ENCODE measurements at regions not wholly inside any gene's neighbourhood (a gene's known extent, or its start where the extent isn't known, plus 50 kb on each side); places are given as distances from the start of the nearest gene placed in this dataset.
"Not testable (repeated sequence)": the region's sequence is repeated elsewhere in the genome, so short reads cannot be mapped to it uniquely, and the experiment has no call there.

DNA sequence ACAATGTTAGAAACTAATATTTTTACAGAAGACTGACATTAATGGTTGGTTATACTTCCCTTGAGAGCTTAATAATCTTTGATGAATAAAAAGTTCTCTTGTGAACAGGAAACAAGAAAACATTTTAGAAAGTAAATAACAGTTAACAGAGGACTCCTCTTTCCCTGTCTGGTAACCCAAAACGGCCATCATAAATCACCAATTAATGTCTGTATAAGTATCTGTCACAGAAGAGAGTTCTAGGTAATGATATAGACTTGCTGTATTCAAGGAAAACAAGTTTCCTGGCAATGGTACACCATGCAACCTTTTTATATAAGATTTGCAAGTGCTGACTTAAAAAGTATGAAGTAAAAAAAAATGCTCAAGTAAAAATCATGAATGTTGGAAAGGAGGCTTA, 426.7 kb downstream of the SOX2 start:
- no peaks in the 10 kb centered on the region for H3K36me3 ChIP-seq (ENCODE audit: control insufficient read depth, insufficient read depth, low read length)
- H3K4me1 ChIP-seq (ENCODE audit: control insufficient read depth, insufficient read depth, low read length): no peaks in the 10 kb centered on the region
- no peak overlapping the region for H3K27ac ChIP-seq (ENCODE audit: low read depth, low read length)
- no peaks in the 10 kb centered on the region for H3K9me3 ChIP-seq (ENCODE audit: control insufficient read depth, insufficient read depth, low read length)
- no peaks in the 10 kb centered on the region for H3K27me3 ChIP-seq (ENCODE audit: control insufficient read depth, insufficient read depth, low read length)
- no peak for DNase-seq (ENCODE audit: low read depth in 4 of 6, low spot score in 6 of 6)
- no CpG with 5 or more reads among the region's 1 CpG for WGBS (ENCODE audit: insufficient coverage)
- H3K4me3 ChIP-seq (ENCODE audit: low read depth, low read length): no peak overlapping the region

DNA sequence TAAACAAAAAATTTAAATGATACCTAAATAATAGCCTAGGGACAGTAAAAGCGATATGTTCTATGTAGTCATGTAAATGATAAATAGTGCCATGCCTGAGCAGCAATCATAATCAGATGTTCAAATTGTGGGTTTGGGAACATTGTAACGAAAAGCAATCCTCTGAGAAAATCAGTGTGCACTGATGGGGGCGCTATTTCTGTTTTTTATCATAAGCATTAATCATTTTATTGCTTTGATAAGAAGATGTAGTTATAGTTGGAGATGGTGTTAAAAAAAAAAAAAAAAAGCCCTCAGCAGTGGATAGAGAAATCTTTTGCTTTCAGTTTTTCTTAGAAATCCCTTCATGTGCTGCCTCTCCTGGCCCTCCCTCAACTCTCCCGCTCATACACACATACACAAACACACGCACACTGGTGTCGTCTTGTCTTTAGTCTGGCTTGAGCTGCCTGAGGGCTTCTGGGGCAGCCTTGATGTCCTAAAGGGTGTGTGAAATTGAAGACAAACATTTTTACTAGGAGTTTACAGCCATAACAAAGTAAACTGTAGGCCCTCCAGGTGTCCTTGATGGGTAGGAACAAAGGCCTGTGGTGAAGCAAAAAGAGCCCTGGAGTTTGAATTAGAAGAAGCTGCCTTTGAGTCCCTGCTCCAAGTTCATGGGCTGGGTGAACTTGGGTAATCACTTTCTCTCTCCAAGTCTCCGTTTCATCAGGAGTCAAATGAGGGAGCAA, 428.1 kb downstream of the SOX2 start:
- DNase-seq (ENCODE audit: low read depth in 4 of 6, low spot score in 6 of 6): no peak
- H3K27me3 ChIP-seq (ENCODE audit: control insufficient read depth, insufficient read depth, low read length): no peaks in the 10 kb centered on the region
- no peaks in the 10 kb centered on the region for H3K36me3 ChIP-seq (ENCODE audit: control insufficient read depth, insufficient read depth, low read length)
- no CpG with 5 or more reads among the region's 7 CpGs for WGBS (ENCODE audit: insufficient coverage)
- H3K4me1 ChIP-seq (ENCODE audit: control insufficient read depth, insufficient read depth, low read length): no peaks in the 10 kb centered on the region
- no peaks in the 10 kb centered on the region for H3K9me3 ChIP-seq (ENCODE audit: control insufficient read depth, insufficient read depth, low read length)
- no peak overlapping the region for H3K4me3 ChIP-seq (ENCODE audit: low read depth, low read length)
- H3K27ac ChIP-seq (ENCODE audit: low read depth, low read length): no peak overlapping the region

DNA sequence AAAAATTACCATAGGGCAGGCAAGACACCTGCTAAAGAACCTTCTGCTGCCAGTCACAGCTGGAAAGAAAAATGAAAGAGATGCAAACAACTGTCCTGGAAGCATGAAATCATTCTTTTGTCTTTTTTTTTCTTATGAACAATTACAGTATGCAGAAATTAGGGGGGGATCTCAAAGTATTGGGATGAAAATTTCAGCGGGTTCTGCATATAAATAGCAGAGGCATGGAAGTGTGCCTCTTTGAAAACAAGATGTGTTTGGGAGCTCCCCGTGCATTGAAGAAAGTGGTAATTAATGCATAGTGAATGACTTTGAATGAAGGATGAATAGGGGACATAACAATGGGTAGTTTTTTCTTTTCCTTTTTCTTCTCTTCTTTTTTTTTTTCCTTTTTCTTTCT, 431.2 kb downstream of the SOX2 start:
- WGBS (ENCODE audit: insufficient coverage): no CpG with 5 or more reads among the region's 2 CpGs
- H3K27ac ChIP-seq (ENCODE audit: low read depth, low read length): no peak overlapping the region
- no peaks in the 10 kb centered on the region for H3K4me1 ChIP-seq (ENCODE audit: control insufficient read depth, insufficient read depth, low read length)
- H3K27me3 ChIP-seq (ENCODE audit: control insufficient read depth, insufficient read depth, low read length): no peaks in the 10 kb centered on the region
- H3K9me3 ChIP-seq (ENCODE audit: control insufficient read depth, insufficient read depth, low read length): no peaks in the 10 kb centered on the region
- H3K36me3 ChIP-seq (ENCODE audit: control insufficient read depth, insufficient read depth, low read length): no peaks in the 10 kb centered on the region
- H3K4me3 ChIP-seq (ENCODE audit: low read depth, low read length): no peak overlapping the region
- DNase-seq (ENCODE audit: low read depth in 4 of 6, low spot score in 6 of 6): no peak

DNA sequence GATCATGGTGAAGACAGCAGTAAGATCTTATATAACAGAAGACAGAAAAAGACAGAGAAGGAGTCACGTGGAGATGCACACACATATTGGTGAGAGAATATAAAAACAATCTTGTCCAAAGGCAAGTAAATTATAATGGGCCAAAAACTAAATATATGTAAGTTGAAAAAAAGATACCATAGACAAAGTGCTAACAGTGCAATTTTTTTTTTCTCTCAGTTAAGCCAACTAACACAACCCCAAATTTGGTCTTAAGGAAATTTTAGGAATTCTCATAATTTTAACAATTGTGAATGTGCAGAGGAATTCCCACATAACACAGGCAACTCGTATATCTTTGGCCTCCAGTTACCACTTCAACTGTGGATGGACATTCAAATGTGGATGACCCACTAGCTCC, 432.2 kb downstream of the SOX2 start:
- no peaks in the 10 kb centered on the region for H3K9me3 ChIP-seq (ENCODE audit: control insufficient read depth, insufficient read depth, low read length)
- WGBS (ENCODE audit: insufficient coverage): 100% methylated on average over 1 of the region's 2 CpGs
- no peaks in the 10 kb centered on the region for H3K4me1 ChIP-seq (ENCODE audit: control insufficient read depth, insufficient read depth, low read length)
- H3K36me3 ChIP-seq (ENCODE audit: control insufficient read depth, insufficient read depth, low read length): no peaks in the 10 kb centered on the region
- no peak overlapping the region for H3K27ac ChIP-seq (ENCODE audit: low read depth, low read length)
- H3K27me3 ChIP-seq (ENCODE audit: control insufficient read depth, insufficient read depth, low read length): no peaks in the 10 kb centered on the region
- no peak overlapping the region for H3K4me3 ChIP-seq (ENCODE audit: low read depth, low read length)
- DNase-seq (ENCODE audit: low read depth in 4 of 6, low spot score in 6 of 6): no peak

DNA sequence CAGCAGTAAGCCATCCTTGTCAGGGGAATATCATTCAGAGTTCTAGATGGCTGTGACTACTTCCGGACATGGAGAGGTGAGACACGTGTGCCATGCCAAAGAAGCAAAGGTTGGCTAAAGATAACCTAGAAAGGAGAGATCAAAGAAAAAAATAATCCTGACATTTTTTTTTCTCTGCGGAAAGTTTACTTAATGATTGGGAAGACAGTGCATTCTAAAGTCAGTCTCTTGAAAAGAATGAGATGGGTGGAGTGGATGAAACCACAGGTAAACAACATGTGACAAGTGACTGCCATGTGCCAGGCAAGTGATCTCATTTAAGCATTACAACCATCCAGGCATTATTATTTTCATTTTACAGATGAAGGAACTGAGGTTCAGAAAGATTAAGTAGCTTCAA, 436.6 kb downstream of the SOX2 start:
- H3K36me3 ChIP-seq (ENCODE audit: control insufficient read depth, insufficient read depth, low read length): no peaks in the 10 kb centered on the region
- no peak overlapping the region for H3K27ac ChIP-seq (ENCODE audit: low read depth, low read length)
- H3K4me3 ChIP-seq (ENCODE audit: low read depth, low read length): no peak overlapping the region
- H3K27me3 ChIP-seq (ENCODE audit: control insufficient read depth, insufficient read depth, low read length): no peaks in the 10 kb centered on the region
- H3K9me3 ChIP-seq (ENCODE audit: control insufficient read depth, insufficient read depth, low read length): no peaks in the 10 kb centered on the region
- no peak for DNase-seq (ENCODE audit: low read depth in 4 of 6, low spot score in 6 of 6)
- WGBS (ENCODE audit: insufficient coverage): 96% methylated on average over 2 of the region's 3 CpGs
- H3K4me1 ChIP-seq (ENCODE audit: control insufficient read depth, insufficient read depth, low read length): no peaks in the 10 kb centered on the region

DNA sequence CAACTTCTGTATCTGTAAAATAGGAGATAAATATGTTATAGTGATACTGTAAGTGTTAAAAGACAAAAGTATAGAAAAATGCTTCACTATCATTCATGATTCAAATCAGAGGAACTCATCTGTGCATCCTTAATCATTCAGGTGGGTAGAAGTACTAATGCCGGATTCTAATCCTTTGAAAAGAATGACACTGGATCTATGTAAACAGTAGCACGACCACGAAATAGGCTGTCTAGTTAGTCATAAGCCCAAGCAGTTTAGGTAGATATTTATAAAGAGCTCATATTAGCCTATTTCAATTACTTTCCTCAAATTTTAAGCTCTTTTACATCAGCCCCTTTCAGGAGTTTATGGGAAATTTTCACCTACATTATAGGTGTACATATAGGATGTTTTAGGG, 437.9 kb downstream of the SOX2 start:
- DNase-seq (ENCODE audit: low read depth in 4 of 6, low spot score in 6 of 6): no peak
- no peaks in the 10 kb centered on the region for H3K4me1 ChIP-seq (ENCODE audit: control insufficient read depth, insufficient read depth, low read length)
- WGBS (ENCODE audit: insufficient coverage): no CpG with 5 or more reads among the region's 3 CpGs
- H3K4me3 ChIP-seq (ENCODE audit: low read depth, low read length): no peak overlapping the region
- H3K27ac ChIP-seq (ENCODE audit: low read depth, low read length): no peak overlapping the region
- no peaks in the 10 kb centered on the region for H3K27me3 ChIP-seq (ENCODE audit: control insufficient read depth, insufficient read depth, low read length)
- no peaks in the 10 kb centered on the region for H3K9me3 ChIP-seq (ENCODE audit: control insufficient read depth, insufficient read depth, low read length)
- no peaks in the 10 kb centered on the region for H3K36me3 ChIP-seq (ENCODE audit: control insufficient read depth, insufficient read depth, low read length)

DNA sequence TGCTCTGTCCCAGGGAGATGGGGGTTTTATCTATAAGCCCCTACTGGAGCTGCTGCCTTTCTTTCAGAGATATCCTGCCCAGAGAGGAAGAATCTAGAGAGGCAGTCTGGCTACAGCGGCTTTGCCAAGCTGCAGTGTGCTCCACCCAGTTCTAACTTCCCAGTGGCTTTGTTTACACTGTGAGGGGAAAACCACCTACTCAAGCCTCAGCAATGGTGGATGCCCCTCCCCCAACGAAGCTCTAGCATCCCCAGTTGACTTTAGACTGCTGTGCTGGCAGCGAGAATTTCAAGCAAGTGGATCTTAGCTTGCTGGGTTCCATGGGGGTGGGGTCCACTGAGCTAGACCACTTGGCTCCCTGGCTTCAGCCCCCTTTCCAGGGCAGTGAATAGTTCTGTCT, 444.6 kb downstream of the SOX2 start:
- DNase-seq (ENCODE audit: low read depth in 4 of 6, low spot score in 6 of 6); H3K4me1 ChIP-seq (ENCODE audit: control insufficient read depth, insufficient read depth, low read length); H3K27me3 ChIP-seq (ENCODE audit: control insufficient read depth, insufficient read depth, low read length); H3K36me3 ChIP-seq (ENCODE audit: control insufficient read depth, insufficient read depth, low read length); H3K4me3 ChIP-seq (ENCODE audit: low read depth, low read length); H3K9me3 ChIP-seq (ENCODE audit: control insufficient read depth, insufficient read depth, low read length); H3K27ac ChIP-seq (ENCODE audit: low read depth, low read length): not testable (repeated sequence)
- WGBS (ENCODE audit: insufficient coverage): 84% methylated on average over 3 of the region's 3 CpGs

DNA sequence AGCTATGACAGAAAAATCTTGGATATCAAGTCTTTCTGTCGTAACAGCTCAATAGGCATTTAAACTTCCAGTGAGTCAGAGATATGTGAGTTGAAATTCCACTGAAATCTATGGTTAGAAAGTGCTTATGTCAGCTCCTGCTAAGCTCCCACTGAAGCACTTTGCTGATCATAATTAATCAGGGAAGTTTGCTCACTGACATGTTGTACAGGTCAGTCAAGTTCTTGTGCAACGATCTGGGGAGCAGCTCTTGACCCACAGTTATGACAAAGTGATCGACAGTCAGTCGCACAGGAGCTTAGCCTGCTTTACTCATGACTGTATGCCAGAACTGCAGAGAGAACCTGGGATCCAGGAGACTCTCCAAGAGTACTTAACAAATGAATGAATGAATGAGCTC, 453.5 kb downstream of the SOX2 start:
- Histone ChIP-seq H3K27me3 (ENCODE audit: control insufficient read depth, insufficient read depth, low read length) (no peaks in the 10 kb centered on the region), H3K9me3 (ENCODE audit: control insufficient read depth, insufficient read depth, low read length) (no peaks in the 10 kb centered on the region), H3K27ac (ENCODE audit: low read depth, low read length) (no peak overlapping the region), H3K36me3 (ENCODE audit: control insufficient read depth, insufficient read depth, low read length) (no peaks in the 10 kb centered on the region), H3K4me3 (ENCODE audit: low read depth, low read length) (no peak overlapping the region), H3K4me1 (ENCODE audit: control insufficient read depth, insufficient read depth, low read length) (no peaks in the 10 kb centered on the region)
- DNase-seq (ENCODE audit: low read depth in 4 of 6, low spot score in 6 of 6): no peak
- WGBS (ENCODE audit: insufficient coverage): 72% methylated on average over 3 of the region's 4 CpGs

DNA sequence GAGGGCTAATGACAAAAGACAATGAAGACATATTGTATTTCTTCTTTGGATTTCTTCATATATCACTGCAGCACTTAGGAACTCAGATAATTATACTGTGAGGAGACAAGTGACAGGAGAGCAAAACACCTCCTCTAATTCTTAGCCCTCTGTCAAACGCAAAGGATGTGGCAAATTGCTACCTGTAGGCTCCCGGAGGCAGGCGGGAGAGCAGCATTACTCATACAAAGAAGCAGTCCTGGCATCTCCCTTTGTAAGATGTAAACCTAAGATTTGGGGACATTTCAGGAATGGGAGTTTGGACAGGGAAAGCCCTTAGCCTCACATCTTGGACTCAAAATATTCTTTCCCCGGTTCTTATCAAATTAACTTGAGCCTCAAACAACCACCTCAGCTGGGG, 460.8 kb downstream of the SOX2 start:
- DNase-seq (ENCODE audit: low read depth in 4 of 6, low spot score in 6 of 6): no peak
- no peaks in the 10 kb centered on the region for H3K27me3 ChIP-seq (ENCODE audit: control insufficient read depth, insufficient read depth, low read length)
- no peaks in the 10 kb centered on the region for H3K9me3 ChIP-seq (ENCODE audit: control insufficient read depth, insufficient read depth, low read length)
- no peaks in the 10 kb centered on the region for H3K36me3 ChIP-seq (ENCODE audit: control insufficient read depth, insufficient read depth, low read length)
- H3K27ac ChIP-seq (ENCODE audit: low read depth, low read length): no peak overlapping the region
- 87% methylated on average over 3 of the region's 4 CpGs for WGBS (ENCODE audit: insufficient coverage)
- H3K4me3 ChIP-seq (ENCODE audit: low read depth, low read length): no peak overlapping the region
- no peaks in the 10 kb centered on the region for H3K4me1 ChIP-seq (ENCODE audit: control insufficient read depth, insufficient read depth, low read length)

DNA sequence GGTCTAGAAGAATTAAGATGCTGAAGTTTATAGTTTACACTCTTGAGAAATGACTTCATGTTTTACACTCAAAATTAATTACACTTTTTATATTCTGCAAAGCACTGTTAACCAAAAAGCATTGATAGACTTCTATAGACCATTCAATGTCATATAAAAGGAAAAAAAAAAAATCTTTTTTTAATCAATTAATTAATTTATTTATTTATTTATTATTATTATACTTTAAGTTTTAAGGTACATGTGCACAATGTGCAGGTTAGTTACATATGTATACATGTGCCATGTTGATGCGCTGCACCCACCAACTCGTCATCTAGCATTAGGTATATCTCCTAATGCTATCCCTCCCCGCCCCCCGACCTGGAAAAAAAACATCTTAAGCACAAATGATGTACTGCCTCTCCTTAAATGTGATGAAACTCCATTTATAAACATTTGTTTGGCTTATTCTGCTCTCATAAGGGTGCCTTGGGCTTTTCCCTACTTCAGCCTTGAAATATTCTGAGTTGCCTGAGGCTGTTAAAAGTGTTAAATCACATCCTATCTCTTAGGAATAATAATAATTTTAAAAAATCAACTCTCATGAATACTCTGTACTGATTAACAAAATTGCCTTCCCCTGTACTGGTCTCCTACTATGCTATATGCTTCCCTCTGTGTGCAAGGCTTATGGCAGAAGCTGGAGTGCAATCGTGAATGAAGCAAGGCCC, 466.9 kb downstream of the SOX2 start:
- Histone ChIP-seq H3K36me3 (ENCODE audit: control insufficient read depth, insufficient read depth, low read length) (no peaks in the 10 kb centered on the region), H3K4me1 (ENCODE audit: control insufficient read depth, insufficient read depth, low read length) (no peaks in the 10 kb centered on the region), H3K4me3 (ENCODE audit: low read depth, low read length) (no peak overlapping the region), H3K9me3 (ENCODE audit: control insufficient read depth, insufficient read depth, low read length) (no peaks in the 10 kb centered on the region), H3K27ac (ENCODE audit: low read depth, low read length) (no peak overlapping the region), H3K27me3 (ENCODE audit: control insufficient read depth, insufficient read depth, low read length) (no peaks in the 10 kb centered on the region)
- DNase-seq (ENCODE audit: low read depth in 4 of 6, low spot score in 6 of 6): no peak
- no CpG with 5 or more reads among the region's 5 CpGs for WGBS (ENCODE audit: insufficient coverage)
